H1 (cell line): ENCODE measurements at regions not wholly inside any gene's neighbourhood (a gene's known extent, or its start where the extent isn't known, plus 50 kb on each side); places are given as distances from the start of the nearest gene placed in this dataset.

Source experiments
- CTCF ChIA-PET: fragments of 300-600 bp; sonication (Branson Sonifier 250); formaldehyde crosslinking; loops from one replicate; lab custom pipeline; 2021; ENCODE audit not compliant: partially characterized antibody; lab: Charles Lee
- POLR2A ChIA-PET: fragments of 300-600 bp; sonication (Branson Sonifier 250); formaldehyde crosslinking; loops from one replicate; lab custom pipeline; 2021; ENCODE audit warnings: inconsistent platforms; ENCODE audit not compliant: partially characterized antibody; lab: Charles Lee
- DNase-seq, 2 experiments: peaks; one replicate each; pipeline versions ENCODE4 v3.0.0 to v3.0.0-alpha.2; 2010 to 2022; ENCODE audit warnings: low spot score in 2 of 2, low read depth in 1 of 2, mixed read lengths in 1 of 2
- FAIRE-seq: peaks from 2 replicates; lab custom pipeline; 2011; peaks lifted over from hg19 to GRCh38; lab: Jason Lieb, UNC
- H2AFZ ChIP-seq: 2 replicates; pipeline ENCODE4 v1.8.1; 2012; ENCODE audit warnings: low read length, inconsistent platforms
- H2AK5ac ChIP-seq: 2 replicates; pipeline ENCODE4 v1.6.1; 2013; ENCODE audit warnings: low read depth, low read length
- H2BK120ac ChIP-seq: replicated peaks from 2 replicates; pipeline ENCODE3; 2013; ENCODE audit warnings: low read depth, low read length, inconsistent platforms
- H2BK12ac ChIP-seq: 2 replicates; pipeline ENCODE4 v1.6.1; 2013; ENCODE audit warnings: low read depth, low read length
- H2BK15ac ChIP-seq: 2 replicates; pipeline ENCODE4 v1.6.1; 2013; ENCODE audit warnings: low read length
- H2BK20ac ChIP-seq: 2 replicates; pipeline ENCODE4 v1.6.1; 2013; ENCODE audit warnings: low read length
- H2BK5ac ChIP-seq: 2 replicates; pipeline ENCODE4 v1.6.1; 2013; ENCODE audit warnings: low read depth, low read length
- H3K14ac ChIP-seq: 2 replicates; pipeline ENCODE4 v1.6.1; 2013; ENCODE audit warnings: inconsistent platforms; ENCODE audit not compliant: insufficient read length
- H3K18ac ChIP-seq: 2 replicates; pipeline ENCODE4 v1.6.1; 2013; ENCODE audit warnings: low read length; ENCODE audit errors: extremely low read depth
- H3K23ac ChIP-seq: 2 replicates; pipeline ENCODE4 v1.6.1; 2013; ENCODE audit warnings: inconsistent platforms; ENCODE audit not compliant: insufficient read length
- H3K23me2 ChIP-seq: 2 replicates; pipeline ENCODE4 v1.6.1; 2013; ENCODE audit warnings: low read depth, low read length
- H3K27ac ChIP-seq: 2 replicates; pipeline ENCODE4 v1.6.1; 2011; ENCODE audit warnings: low read depth, low read length, inconsistent platforms
- H3K27me3 ChIP-seq, 4 experiments: replicated peaks in 1 of 4; 1 replicate in 1 of 4; 2 replicates in 3 of 4; pipeline versions ENCODE4 v1.6.1 to v1.8.1; 2011 to 2013; ENCODE audit warnings: low read length in 3 of 4, mild to moderate bottlenecking in 3 of 4, inconsistent platforms in 2 of 4, mixed read lengths in 2 of 4, moderate library complexity in 1 of 4; ENCODE audit not compliant: control insufficient read depth in 3 of 4, insufficient read depth in 3 of 4; ENCODE audit errors: extremely low read depth in 1 of 4
- H3K36me3 ChIP-seq, 4 experiments: 2 replicates each; pipeline versions ENCODE4 v1.6.1 to v1.8.1; 2011 to 2013; ENCODE audit warnings: mild to moderate bottlenecking in 4 of 4, low read length in 3 of 4, moderate library complexity in 2 of 4, control low read depth in 1 of 4, inconsistent platforms in 1 of 4; ENCODE audit not compliant: insufficient read depth in 4 of 4, control insufficient read depth in 2 of 4
- H3K4ac ChIP-seq: replicated peaks from 2 replicates; pipeline ENCODE3; 2013; ENCODE audit warnings: low read length, low read depth, mixed read lengths, inconsistent platforms; ENCODE audit not compliant: insufficient read length
- H3K4me1 ChIP-seq, 4 experiments: replicated peaks in 1 of 4; 1 replicate in 1 of 4; 2 replicates in 3 of 4; pipeline versions ENCODE4 v1.6.1 to v1.8.1; 2011 to 2013; ENCODE audit warnings: low read length in 3 of 4, inconsistent platforms in 2 of 4, mixed read lengths in 1 of 4; ENCODE audit not compliant: insufficient read depth in 4 of 4, control insufficient read depth in 3 of 4
- H3K4me2 ChIP-seq, 2 experiments: 2 replicates each; pipeline versions ENCODE4 v1.6.1 to v1.8.1; 2011 to 2013; ENCODE audit warnings: low read depth in 2 of 2, low read length in 2 of 2, control low read depth in 1 of 2, inconsistent platforms in 1 of 2, mild to moderate bottlenecking in 1 of 2; ENCODE audit not compliant: insufficient read depth in 1 of 2
- H3K4me3 ChIP-seq, 4 experiments: fragments of 200-600, 300-600 bp in 1 of 4; sonication (generic), shearing (Covaris generic), sonication (Bioruptor Twin) in 1 of 4; 2 replicates each; pipeline versions ENCODE4 v1.5.1 to v1.8.1; 2011 to 2016; ENCODE audit warnings: low read length in 4 of 4, low read depth in 3 of 4, control low read depth in 2 of 4, inconsistent platforms in 2 of 4, mild to moderate bottlenecking in 2 of 4, mixed read lengths in 1 of 4, moderate library complexity in 1 of 4; ENCODE audit not compliant: insufficient read depth in 2 of 4; ENCODE audit errors: extremely low read depth in 1 of 4
- H3K56ac ChIP-seq: replicated peaks from 2 replicates; pipeline ENCODE3; 2013; ENCODE audit warnings: low read depth, mild to moderate bottlenecking, mixed read lengths, low read length, inconsistent platforms; ENCODE audit not compliant: insufficient read length
- H3K79me1 ChIP-seq: 2 replicates; pipeline ENCODE4 v1.6.1; 2013; ENCODE audit warnings: low read depth, low read length, control low read depth
- H3K79me2 ChIP-seq, 2 experiments: 2 replicates each; pipeline versions ENCODE4 v1.6.1 to v1.8.1; 2012 to 2013; ENCODE audit warnings: low read length in 2 of 2, mild to moderate bottlenecking in 2 of 2, inconsistent platforms in 1 of 2; ENCODE audit not compliant: insufficient read depth in 2 of 2, control insufficient read depth in 1 of 2
- H3K9ac ChIP-seq, 4 experiments: replicated peaks in 1 of 4; 1 replicate in 1 of 4; 2 replicates in 3 of 4; pipeline versions ENCODE4 v1.6.1 to v1.8.1; 2011 to 2013; ENCODE audit warnings: low read depth in 3 of 4, low read length in 3 of 4, control low read depth in 2 of 4, mild to moderate bottlenecking in 2 of 4, moderate library complexity in 2 of 4, inconsistent platforms in 1 of 4; ENCODE audit errors: extremely low read depth in 1 of 4
- H3K9me3 ChIP-seq, 2 experiments: 2 replicates each; pipeline versions ENCODE4 v1.6.1 to v1.8.1; 2012 to 2013; ENCODE audit warnings: mild to moderate bottlenecking in 2 of 2, moderate library complexity in 2 of 2, control low read depth in 1 of 2, inconsistent platforms in 1 of 2, low read depth in 1 of 2, low read length in 1 of 2, mixed read lengths in 1 of 2; ENCODE audit not compliant: insufficient read depth in 2 of 2
- H4K20me1 ChIP-seq, 2 experiments: replicated peaks in 1 of 2; 2 replicates each; pipeline versions ENCODE3 to v1.8.1; 2011 to 2013; ENCODE audit warnings: inconsistent platforms in 2 of 2, low read length in 2 of 2, mild to moderate bottlenecking in 1 of 2; ENCODE audit not compliant: insufficient read depth in 2 of 2, control insufficient read depth in 1 of 2
- H4K5ac ChIP-seq: 2 replicates; pipeline ENCODE4 v1.6.1; 2013; ENCODE audit warnings: low read length, low read depth, mixed read lengths, inconsistent platforms; ENCODE audit not compliant: insufficient read length
- H4K8ac ChIP-seq: 2 replicates; pipeline ENCODE4 v1.8.0; 2013; ENCODE audit warnings: mild to moderate bottlenecking, moderate library complexity, low read length, inconsistent platforms; ENCODE audit not compliant: insufficient read depth; ENCODE audit errors: extremely low read depth
- H4K91ac ChIP-seq: replicated peaks from 2 replicates; pipeline ENCODE3; 2013; ENCODE audit warnings: low read length, mixed read lengths, inconsistent platforms; ENCODE audit not compliant: insufficient read length
- CHD1 ChIP-seq: IDR thresholded peaks from 2 replicates; pipeline ENCODE4 v1.6.1; 2012; ENCODE audit warnings: low read depth, low read length, improper control_type of control experiment
- EP300 ChIP-seq, 2 experiments: IDR thresholded peaks; 1 replicate in 1 of 2; 2 replicates in 1 of 2; pipeline ENCODE4 v1.6.1; 2011 to 2012; ENCODE audit warnings: low read depth in 2 of 2, low read length in 2 of 2, mild to moderate bottlenecking in 2 of 2, borderline replicate concordance in 1 of 2, inconsistent platforms in 1 of 2, moderate library complexity in 1 of 2
- EZH2 ChIP-seq: fragments of 200-600 bp; sonication (generic); IDR thresholded peaks from 2 replicates; pipeline ENCODE4 v1.7.1; 2012; ENCODE audit warnings: low read depth, mild to moderate bottlenecking, moderate library complexity, low read length, inconsistent platforms; ENCODE audit not compliant: severe bottlenecking
- HDAC6 ChIP-seq: IDR thresholded peaks from one replicate; pipeline ENCODE4 v1.7.1; 2012; ENCODE audit warnings: low read depth, mild to moderate bottlenecking, inconsistent platforms, low read length, moderate library complexity
- KDM1A ChIP-seq: fragments of 200-600, 300-600 bp; sonication (generic); IDR thresholded peaks from 2 replicates; pipeline ENCODE4 v1.7.1; 2016; ENCODE audit warnings: mild to moderate bottlenecking, low read length, borderline replicate concordance
- POLR2A ChIP-seq, 2 experiments: IDR thresholded peaks; 1 replicate in 1 of 2; 2 replicates in 1 of 2; pipeline ENCODE4 v1.6.1; 2011; ENCODE audit warnings: low read depth in 2 of 2, low read length in 2 of 2, mild to moderate bottlenecking in 2 of 2; ENCODE audit errors: control extremely low read depth in 1 of 2
- RNF2 ChIP-seq: fragments of 200-900, 300-1000 bp; sonication (generic); IDR thresholded peaks from 2 replicates; pipeline ENCODE4 v1.7.1; 2016; ENCODE audit warnings: borderline replicate concordance, low read depth, mild to moderate bottlenecking, antibody characterized with exemption, low read length; ENCODE audit not compliant: poor library complexity, severe bottlenecking; ENCODE audit errors: missing control alignments
- TAF7 ChIP-seq: optimal IDR thresholded peaks from 2 replicates; pipeline ENCODE3; 2011; ENCODE audit warnings: low read depth, mild to moderate bottlenecking, inconsistent platforms, low read length, moderate library complexity, borderline replicate concordance
- WGBS, 2 experiments: shearing (Covaris generic) in 1 of 2; methylation state at CpG; one replicate each; pipeline versions ENCODE4 v1.1.6 to v1.1.7; 2013 to 2015; ENCODE audit warnings: low lambda C conversion rate in 2 of 2, mixed read lengths in 2 of 2, inconsistent platforms in 1 of 2, low coverage in 1 of 2, missing lambda C conversion rate in 1 of 2; ENCODE audit not compliant: insufficient replicate concordance in 2 of 2, insufficient coverage in 1 of 2, insufficient read length in 1 of 2; ENCODE audit errors: extremely low coverage in 1 of 2, missing lambda C conversion rate in 1 of 2; 5-methylcytosine and 5-hydroxymethylcytosine counted together

DNA sequence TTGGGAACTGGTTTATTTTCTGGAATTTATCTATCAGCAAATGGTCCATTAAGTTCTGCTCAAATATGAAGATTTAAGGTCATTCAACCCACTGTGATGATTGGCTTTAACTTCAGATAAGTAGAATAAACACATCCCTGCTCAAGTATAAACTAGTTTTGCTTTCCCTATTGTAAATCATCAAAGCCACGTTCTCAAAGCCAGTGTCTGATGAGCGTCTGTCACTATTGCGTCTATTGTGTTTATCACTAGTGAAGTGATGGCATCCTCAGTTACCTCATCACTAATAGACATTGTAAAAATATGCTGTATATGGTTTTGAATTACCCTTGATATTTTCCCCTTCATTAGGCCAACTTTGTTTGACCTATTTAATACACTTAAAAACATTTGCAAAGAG is 351.3 kb downstream of the BCAT1 start:
- H3K36me3 ChIP-seq, result no peaks in the 10 kb centered on the region
- H3K23ac ChIP-seq, result no peak overlapping the region
- no peaks in the 10 kb centered on the region for H3K9me3 ChIP-seq
- H2AFZ ChIP-seq, result no peak overlapping the region
- no peak overlapping the region for H2BK5ac ChIP-seq
- no peaks in the 10 kb centered on the region for H3K79me2 ChIP-seq
- H3K27ac ChIP-seq, result no peak overlapping the region
- no peaks in the 10 kb centered on the region for H3K4me1 ChIP-seq
- no peaks in the 10 kb centered on the region for H3K23me2 ChIP-seq
- DNase-seq (no peak), FAIRE-seq (no peak)
- H2BK15ac ChIP-seq, result no peak overlapping the region
- H4K20me1 ChIP-seq, result no peaks in the 10 kb centered on the region
- POLR2A ChIA-PET, result no interaction called here
- CTCF ChIA-PET, result interaction anchor here (0.6 to 1.8 kb wide), 8 partner anchors 11 to 134 kb away, joined by 3 to 6 read pairs (median 4); no protein-coding TSS in a partner anchor
- no peak overlapping the region for H3K9ac ChIP-seq
- H3K4me3 ChIP-seq, result no peak overlapping the region
- WGBS, 2 experiments, result 82% methylated on average over 3 of the region's 3 CpGs; no CpG with 5 or more reads in 1 of the 2 experiments
- H4K91ac ChIP-seq, result no peak overlapping the region
- no peaks in the 10 kb centered on the region for H3K79me1 ChIP-seq
- H3K14ac ChIP-seq, result no peak overlapping the region
- no peak overlapping the region for H3K56ac ChIP-seq
- H2BK120ac ChIP-seq, result no peak overlapping the region
- no peak overlapping the region for H2AK5ac ChIP-seq
- no peak overlapping the region for H2BK20ac ChIP-seq
- H4K5ac ChIP-seq, result no peak overlapping the region
- H4K8ac ChIP-seq, result no peak overlapping the region
- no peak overlapping the region for H2BK12ac ChIP-seq
- H3K18ac ChIP-seq, result no peak overlapping the region
- H3K4me2 ChIP-seq, result no peak overlapping the region
- H3K4ac ChIP-seq, result no peak overlapping the region
- no peaks in the 10 kb centered on the region for H3K27me3 ChIP-seq
- no peak for TF ChIP-seq POLR2A (IDR thresholded peaks at IDR 0.05; ENCODE audit: control extremely low read depth in 1 of 2, low read depth in 2 of 2, low read length in 2 of 2)
- no peak for TF ChIP-seq RNF2
- no peak for TF ChIP-seq HDAC6
- no peak for TF ChIP-seq KDM1A
- no peak for TF ChIP-seq TAF7
- TF ChIP-seq CHD1, result no peak
- no peak for TF ChIP-seq EP300 (IDR thresholded peaks at IDR 0.05; ENCODE audit: borderline replicate concordance in 1 of 2, low read depth in 2 of 2, low read length in 2 of 2)
- TF ChIP-seq EZH2, result no peak
